GM12874 (cell line): ENCODE measurements at regions not wholly inside any gene's neighbourhood (a gene's known extent, or its start where the extent isn't known, plus 50 kb on each side); places are given as distances from the start of the nearest gene placed in this dataset.

Source experiments
- TF ChIP-seq, protein P1 (sequence below): IDR thresholded peaks from 2 replicates; pipeline ENCODE4 v1.5.1; 2011; ENCODE audit warnings: low read depth, mild to moderate bottlenecking, control low read depth, low read length, moderate library complexity; ENCODE audit not compliant: insufficient read depth

DNA sequence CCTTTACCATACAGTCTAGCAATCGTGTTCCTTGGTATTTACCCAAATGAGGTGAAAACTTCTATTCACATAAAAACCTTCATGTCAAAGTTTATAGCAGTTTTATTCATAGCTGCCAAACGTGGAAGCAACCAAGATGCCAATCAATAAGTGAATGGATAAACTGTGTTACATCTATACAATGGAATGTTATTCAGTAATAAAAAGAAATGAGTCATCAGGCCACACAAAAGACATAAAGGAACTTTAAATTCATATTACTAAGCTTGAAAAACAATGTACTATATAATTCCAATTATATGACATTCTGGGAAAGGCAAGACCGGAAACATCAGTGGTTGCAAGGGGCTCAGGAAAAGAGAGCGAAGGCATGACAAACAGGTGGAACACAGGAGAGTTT is 679.9 kb downstream of the ISL1 start:
- TF ChIP-seq, protein P1, sequence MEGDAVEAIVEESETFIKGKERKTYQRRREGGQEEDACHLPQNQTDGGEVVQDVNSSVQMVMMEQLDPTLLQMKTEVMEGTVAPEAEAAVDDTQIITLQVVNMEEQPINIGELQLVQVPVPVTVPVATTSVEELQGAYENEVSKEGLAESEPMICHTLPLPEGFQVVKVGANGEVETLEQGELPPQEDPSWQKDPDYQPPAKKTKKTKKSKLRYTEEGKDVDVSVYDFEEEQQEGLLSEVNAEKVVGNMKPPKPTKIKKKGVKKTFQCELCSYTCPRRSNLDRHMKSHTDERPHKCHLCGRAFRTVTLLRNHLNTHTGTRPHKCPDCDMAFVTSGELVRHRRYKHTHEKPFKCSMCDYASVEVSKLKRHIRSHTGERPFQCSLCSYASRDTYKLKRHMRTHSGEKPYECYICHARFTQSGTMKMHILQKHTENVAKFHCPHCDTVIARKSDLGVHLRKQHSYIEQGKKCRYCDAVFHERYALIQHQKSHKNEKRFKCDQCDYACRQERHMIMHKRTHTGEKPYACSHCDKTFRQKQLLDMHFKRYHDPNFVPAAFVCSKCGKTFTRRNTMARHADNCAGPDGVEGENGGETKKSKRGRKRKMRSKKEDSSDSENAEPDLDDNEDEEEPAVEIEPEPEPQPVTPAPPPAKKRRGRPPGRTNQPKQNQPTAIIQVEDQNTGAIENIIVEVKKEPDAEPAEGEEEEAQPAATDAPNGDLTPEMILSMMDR: no peak

DNA sequence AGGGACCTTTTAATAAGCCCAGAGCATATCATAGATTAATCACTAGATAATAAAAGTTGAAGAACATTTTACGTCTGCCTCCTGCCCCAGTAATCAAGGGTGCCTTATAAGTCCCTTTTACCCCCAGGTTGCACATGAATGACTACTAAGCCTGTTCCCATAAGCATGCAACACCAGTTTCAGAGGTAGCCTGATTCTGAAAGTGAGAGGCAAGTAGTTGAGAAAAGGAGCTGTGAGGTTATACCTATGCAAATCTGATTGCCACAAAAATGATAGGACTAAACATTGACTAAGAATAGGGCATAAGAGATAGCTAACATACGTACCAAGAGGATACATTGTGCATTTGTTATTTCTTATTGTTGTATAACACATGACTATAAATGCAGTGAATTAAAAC is 681.9 kb downstream of the ISL1 start:
- TF ChIP-seq, protein P1: no peak

DNA sequence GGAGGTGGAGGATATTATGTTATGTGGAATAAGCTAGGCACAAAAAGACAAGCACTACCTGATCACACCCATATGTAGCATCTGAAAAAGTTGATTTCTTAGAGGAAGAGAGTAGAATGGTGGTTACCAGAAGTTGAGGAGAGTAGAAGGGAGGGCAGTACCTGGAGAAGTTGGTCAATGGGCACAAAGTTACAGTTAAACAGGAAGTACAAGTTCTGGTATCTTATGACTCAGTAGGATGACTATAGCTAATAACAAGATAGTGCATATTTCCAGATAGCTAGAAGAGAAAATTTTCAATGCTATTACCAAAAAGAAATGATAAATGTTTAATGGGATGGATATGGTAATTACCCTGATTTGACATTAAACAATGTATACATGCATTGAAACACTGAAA is 686.7 kb downstream of the ISL1 start:
- TF ChIP-seq, protein P1: no peak

DNA sequence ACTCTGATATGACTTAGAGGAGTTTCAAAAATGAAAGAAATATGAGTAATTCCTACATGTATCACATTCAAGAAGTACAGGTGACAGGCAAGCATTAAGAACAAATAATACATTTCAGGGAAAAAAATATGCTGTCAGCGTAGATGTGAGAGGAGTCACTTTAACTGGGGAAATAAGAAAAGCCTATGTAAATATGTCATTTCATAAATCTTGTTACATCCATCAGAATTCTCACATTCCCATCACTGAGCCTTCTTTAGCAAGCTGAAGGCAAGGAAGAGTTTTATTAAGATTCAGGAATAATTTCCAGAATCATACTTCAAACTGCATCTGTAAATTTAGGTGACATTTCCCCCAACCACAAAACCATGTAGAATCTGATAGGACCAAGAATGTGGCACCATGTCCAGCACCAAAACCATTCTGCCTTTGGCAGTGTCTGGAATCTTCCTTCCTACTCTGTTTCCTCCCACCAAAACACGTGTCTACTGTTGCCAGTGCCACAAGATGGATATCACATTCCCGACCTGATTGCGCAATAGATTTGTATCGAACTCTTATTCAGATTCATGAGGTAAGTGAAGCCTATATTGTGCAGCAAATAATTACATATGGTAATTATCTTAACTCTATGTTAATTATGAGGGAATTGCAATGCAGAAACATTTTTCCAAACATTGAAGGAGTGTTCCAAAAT is 690.9 kb downstream of the ISL1 start:
- TF ChIP-seq, protein P1: no peak

DNA sequence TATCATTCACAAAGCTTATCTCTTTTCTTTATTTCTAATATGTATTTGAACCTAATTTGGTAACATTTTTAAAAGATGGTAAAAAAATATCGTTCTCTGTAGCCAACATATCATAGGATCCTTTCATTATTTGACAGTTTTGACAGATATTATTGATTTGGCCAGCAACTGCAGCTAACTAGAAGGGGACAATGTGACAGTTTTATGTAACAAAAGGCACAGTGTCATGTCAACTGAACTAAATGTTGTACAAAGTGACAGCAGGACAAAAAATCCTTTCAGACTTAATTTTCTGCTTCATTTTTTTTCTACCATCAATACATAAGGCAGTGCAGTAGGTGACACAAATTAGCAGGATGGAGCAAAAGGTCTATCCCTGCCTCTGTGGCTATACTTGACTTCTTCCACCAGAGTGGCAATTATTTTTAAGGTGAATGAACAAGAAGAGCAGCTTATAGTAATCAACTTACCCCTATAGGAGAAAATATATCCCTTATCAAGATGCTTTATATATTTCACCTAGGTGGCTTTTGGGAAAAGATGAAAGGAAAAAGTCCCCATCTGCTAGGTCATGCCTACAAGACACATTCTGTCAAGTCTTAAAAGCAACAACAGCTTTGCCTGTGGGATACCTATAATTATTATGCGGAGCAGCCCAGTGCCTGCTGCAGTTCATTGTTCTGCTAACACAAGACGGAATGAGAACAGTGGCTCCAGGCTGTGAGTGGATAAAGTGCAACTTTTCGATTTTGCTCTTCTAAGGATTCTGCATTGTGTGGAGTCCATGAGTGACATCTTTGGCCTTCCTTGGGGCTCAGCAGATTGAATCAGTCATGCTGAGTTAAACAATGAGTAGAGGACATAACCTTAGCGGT is 694.9 kb downstream of the ISL1 start:
- TF ChIP-seq, protein P1: no peak

DNA sequence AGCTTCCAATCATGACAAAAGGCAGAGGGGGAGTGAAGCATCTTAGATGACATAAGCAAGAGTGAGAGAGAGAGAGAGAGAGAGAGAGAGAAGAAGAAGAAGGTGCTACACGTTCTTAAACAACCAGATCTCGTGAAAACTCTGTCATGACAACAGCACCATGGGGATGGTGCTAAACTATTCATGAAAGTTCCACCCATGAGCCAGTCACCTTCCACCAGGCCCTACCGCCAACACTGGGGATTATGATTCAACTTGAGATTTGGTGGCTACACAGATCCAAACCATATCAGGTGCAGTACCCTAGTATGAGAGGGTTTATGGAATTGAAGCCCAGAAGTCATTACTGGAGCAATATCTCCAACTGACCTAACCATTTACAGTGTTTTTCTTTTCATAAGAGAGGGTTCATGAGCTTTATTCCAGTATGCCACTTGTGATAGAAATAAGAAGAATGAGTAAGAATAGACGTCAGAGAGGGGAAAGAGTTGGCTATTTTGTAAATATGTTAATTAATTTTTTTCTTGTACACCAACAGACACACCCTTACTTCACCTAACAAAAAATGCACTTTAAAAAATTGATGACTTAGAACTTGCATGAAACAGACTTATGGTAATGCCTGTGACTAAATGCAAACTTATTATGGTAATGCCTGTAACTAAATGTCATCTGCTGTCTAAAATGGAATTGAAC is 680.4 kb upstream of the ITGA1 start:
- TF ChIP-seq, protein P1: no peak

DNA sequence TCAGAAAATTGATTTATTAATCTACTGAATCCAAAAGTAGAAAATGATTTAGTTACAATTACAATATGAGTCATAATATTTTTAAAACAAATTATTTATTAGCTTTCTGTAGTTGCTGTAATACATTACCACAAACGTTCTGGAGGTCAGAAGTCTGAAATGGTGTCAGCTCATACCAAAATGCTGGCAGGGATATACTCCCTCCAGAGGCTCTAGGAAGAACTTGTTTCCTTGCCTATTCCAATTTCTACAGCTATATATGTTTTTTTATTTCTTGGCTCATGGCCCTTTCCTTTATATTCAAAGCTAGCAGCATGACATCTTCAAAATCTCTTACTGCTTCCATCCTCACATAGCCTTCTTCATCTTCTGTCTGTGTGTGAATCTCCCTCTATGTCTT is 667.9 kb upstream of the ITGA1 start:
- TF ChIP-seq, protein P1: no peak
